ENCODE measurements at regions not wholly inside any gene's neighbourhood (a gene's known extent, or its start where the extent isn't known, plus 50 kb on each side); places are given as distances from the start of the nearest gene placed in this dataset.

- Mint-ChIP-seq H3K27me3 (ENCODE audit: low read depth, unreplicated experiment) (no peaks in the 10 kb centered on the region), H3K4me3 (ENCODE audit: unreplicated experiment) (peak overlapping the region; percentile 7), H3K36me3 (ENCODE audit: low read depth, unreplicated experiment) (peaks cover 5% of the 10 kb centered on the region), H3K4me1 (ENCODE audit: low read depth, unreplicated experiment) (peaks cover 38% of the 10 kb centered on the region), H3K9me3 (ENCODE audit: unreplicated experiment) (peaks cover 15% of the 10 kb centered on the region), H3K27ac (ENCODE audit: unreplicated experiment) (peak overlapping the region; percentile 87)
- Histone ChIP-seq H3K36me3 (ENCODE audit: insufficient read depth, low read length) (no peaks in the 10 kb centered on the region), H3K9ac (ENCODE audit: low read length) (no peak overlapping the region), H2AFZ (ENCODE audit: low read depth, low read length) (no peak overlapping the region), H4K20me1 (ENCODE audit: insufficient read depth, low read length) (no peaks in the 10 kb centered on the region), H3K79me2 (ENCODE audit: insufficient read depth, low read length) (no peaks in the 10 kb centered on the region), H3K4me2 (ENCODE audit: low read length) (no peak overlapping the region), H3K4me3 (ENCODE audit: insufficient read depth, low read depth, low read length) (no peak overlapping the region), H3K4me1 (ENCODE audit: insufficient read depth, low read length) (peaks cover 7% of the 10 kb centered on the region), H3K27ac (ENCODE audit: low read depth, low read length) (no peak overlapping the region), H3K9me3 (ENCODE audit: insufficient read depth, low read depth, low read length) (peaks cover 7% of the 10 kb centered on the region), H3K27me3 (ENCODE audit: insufficient read depth, low read length) (no peaks in the 10 kb centered on the region)
- DNase-seq (ENCODE audit: low read depth): no peak
- FAIRE-seq: no peak
- no peak for TF ChIP-seq EZH2 (IDR thresholded peaks at IDR 0.05; ENCODE audit: insufficient read depth, low read length)
- TF ChIP-seq CTCF (IDR thresholded peaks at IDR 0.05; ENCODE audit: insufficient read depth, low read depth, low read length): no peak
Observed at GRCh38 chr1:221093903-221094791, 214.9 kb downstream of the HLX start.

GRCh38 chr1:221097479-221098281 lies 218.4 kb downstream of the HLX start:
- peaks cover 26% of the 10 kb centered on the region for H3K9me3 Mint-ChIP-seq (ENCODE audit: unreplicated experiment)
- TF ChIP-seq EZH2 (IDR thresholded peaks at IDR 0.05; ENCODE audit: insufficient read depth, low read length) (no peak), CTCF (IDR thresholded peaks at IDR 0.05; ENCODE audit: insufficient read depth, low read depth, low read length) (no peak)
- Histone ChIP-seq H3K79me2 (ENCODE audit: insufficient read depth, low read length) (no peaks in the 10 kb centered on the region), H4K20me1 (ENCODE audit: insufficient read depth, low read length) (no peaks in the 10 kb centered on the region), H3K27ac (ENCODE audit: low read depth, low read length) (peak overlapping the region; percentile 48), H3K4me3 (ENCODE audit: insufficient read depth, low read depth, low read length) (no peak overlapping the region), H3K27me3 (ENCODE audit: insufficient read depth, low read length) (no peaks in the 10 kb centered on the region), H3K9ac (ENCODE audit: low read length) (no peak overlapping the region), H2AFZ (ENCODE audit: low read depth, low read length) (no peak overlapping the region), H3K4me1 (ENCODE audit: insufficient read depth, low read length) (peaks cover 8% of the 10 kb centered on the region), H3K36me3 (ENCODE audit: insufficient read depth, low read length) (no peaks in the 10 kb centered on the region), H3K4me2 (ENCODE audit: low read length) (no peak overlapping the region), H3K9me3 (ENCODE audit: insufficient read depth, low read depth, low read length) (peaks cover 7% of the 10 kb centered on the region)
- H3K27me3 Mint-ChIP-seq (ENCODE audit: low read depth, unreplicated experiment): no peaks in the 10 kb centered on the region
- peak overlapping the region; percentile 78 for H3K27ac Mint-ChIP-seq (ENCODE audit: unreplicated experiment)
- peak; percentile 80 for FAIRE-seq
- H3K4me3 Mint-ChIP-seq (ENCODE audit: unreplicated experiment): no peak overlapping the region
- peaks cover 50% of the 10 kb centered on the region for H3K4me1 Mint-ChIP-seq (ENCODE audit: low read depth, unreplicated experiment)
- peaks cover 8% of the 10 kb centered on the region for H3K36me3 Mint-ChIP-seq (ENCODE audit: low read depth, unreplicated experiment)
- peak; percentile 98 for DNase-seq (ENCODE audit: low read depth)

Data from astrocyte (in vitro differentiated cells and primary cell).